PFSK-1 (cell line): ENCODE measurements at regions not wholly inside any gene's neighbourhood (a gene's known extent, or its start where the extent isn't known, plus 50 kb on each side); places are given as distances from the start of the nearest gene placed in this dataset.

ENCODE experiments used
- POLR2AphosphoS5 ChIP-seq: IDR thresholded peaks from 2 replicates; pipeline ENCODE4 v1.6.1; 2012; ENCODE audit warnings: low read depth, mild to moderate bottlenecking, control low read depth, low read length, moderate library complexity
- TAF1 ChIP-seq: IDR thresholded peaks from 2 replicates; pipeline ENCODE4 v1.6.1; 2012; ENCODE audit warnings: low read length, control low read depth, borderline replicate concordance; ENCODE audit not compliant: insufficient read depth

DNA sequence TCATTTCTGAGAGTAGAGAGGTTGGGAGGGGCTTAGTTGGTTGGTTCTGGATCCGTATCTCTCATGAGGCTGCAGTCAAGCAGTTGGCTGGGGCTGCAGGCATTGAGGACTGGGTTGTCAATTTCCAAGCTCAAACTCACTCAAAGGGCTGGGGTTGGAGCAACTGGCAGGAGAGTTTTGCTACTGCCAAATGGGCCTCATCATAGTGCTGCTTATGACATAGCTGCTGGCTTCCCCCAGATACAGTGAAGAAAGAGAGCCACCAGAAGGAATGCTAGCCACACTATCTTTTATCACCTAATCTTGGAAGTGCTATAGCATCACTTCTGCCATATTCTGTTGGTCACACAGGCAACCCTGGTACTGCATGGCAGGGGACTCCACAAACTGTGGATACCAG, 363.5 kb upstream of the USP24 start:
- TF ChIP-seq POLR2AphosphoS5, result no peak
- TF ChIP-seq TAF1, result no peak
